Spleen (tissue), 7 donors: ENCODE measurements at regions not wholly inside any gene's neighbourhood (a gene's known extent, or its start where the extent isn't known, plus 50 kb on each side); places are given as distances from the start of the nearest gene placed in this dataset.

Experiments
- CTCF ChIP-seq, 11 experiments: fragments of 200-600 bp in 7 of 11; fragments of 450-650 bp in 4 of 11; sonication (generic) in 4 of 11; IDR thresholded peaks in 8 of 11; conservative IDR thresholded peaks in 3 of 11; 1 replicate in 7 of 11; 2 replicates in 4 of 11; pipeline versions ENCODE4 v1.4.0 to v1.8.0; 2016 to 2021; ENCODE audit warnings: antibody characterized with exemption in 11 of 11, inconsistent platforms in 4 of 11, mild to moderate bottlenecking in 1 of 11
- POLR2A ChIP-seq, 3 donors: fragments of 450-650 bp; IDR thresholded peaks; one replicate each; pipeline ENCODE4 v1.5.1; 2017; ENCODE audit warnings: antibody characterized with exemption in 3 of 3, mild to moderate bottlenecking in 1 of 3
- donor health status: DM: no; HTN: no; CAD: no; lungs with moderate emphysema.
- donor health status: DM: no; HTN: no; CAD: no.
- donor health status: DM: no; HTN: no; CAD: no.

- TF ChIP-seq CTCF (IDR thresholded peaks at IDR 0.05 in 8 of 11, conservative IDR thresholded peaks at IDR 0.05 in 3 of 11): no peak
- TF ChIP-seq POLR2A (IDR thresholded peaks at IDR 0.05): no peak
Measured at GRCh38 chr1:118826669-118827068, 161.5 kb downstream of the TBX15 start.
